K562 (cell line): ENCODE measurements at regions not wholly inside any gene's neighbourhood (a gene's known extent, or its start where the extent isn't known, plus 50 kb on each side); places are given as distances from the start of the nearest gene placed in this dataset.
A peak's percentile ranks its signal among the peaks of the same experiment; 100 is the strongest.

Experiments
- ATAC-seq: fragments of 200-7000 bp; cut with Tn5 transposase; 3 replicates; pipeline ENCODE4 v1.9.1; 2020; ENCODE audit warnings: moderate library complexity
- BruUV-seq: library from RNA; stranded (reverse); fragments of 400-500 nt; replicated peaks from 2 replicates; lab custom pipeline; 2021; lab: Mats Ljungman, UMichigan
- CTCF ChIA-PET: fragments of 300-600 bp; formaldehyde crosslinking; extraction: SDS; loops from one replicate; lab custom pipeline; 2021; ENCODE audit warnings: low intra/inter-chr PET ratio; lab: Yijun Ruan, JAX
- POLR2A ChIA-PET: fragments of 300-600, 350-650 bp; sonication (Branson Sonifier 250); formaldehyde crosslinking; extraction: SDS; loops from one replicate; lab custom pipeline; 2021; ENCODE audit warnings: antibody characterized with exemption, inconsistent platforms; lab: Yijun Ruan, JAX
- DNase-seq, 4 experiments: peaks; one replicate each; pipeline versions ENCODE4 v3.0.0 to v3.0.0-alpha.2; 2011 to 2018; ENCODE audit warnings: low spot score in 3 of 4, mixed read lengths in 3 of 4; ENCODE audit errors: extremely low read depth in 1 of 4
- FAIRE-seq: peaks from 2 replicates; lab custom pipeline; 2011; peaks lifted over from hg19 to GRCh38; lab: Jason Lieb, UNC
- H2AFZ ChIP-seq: 2 replicates; pipeline ENCODE4 v1.6.0; 2011; ENCODE audit warnings: low read depth, low read length, control low read depth, inconsistent platforms
- H3K27ac ChIP-seq: fragments of 200-600 bp; 3 replicates; pipeline ENCODE4 v1.8.0; 2011; ENCODE audit warnings: low read depth, mild to moderate bottlenecking, control low read depth, inconsistent platforms, low read length, moderate library complexity, mixed read lengths; ENCODE audit errors: extremely low read depth
- H3K27me3 ChIP-seq, 2 experiments: fragments of 300-600 bp in 1 of 2; 2 replicates in 1 of 2; 3 replicates in 1 of 2; pipeline versions ENCODE4 v1.6.0 to v1.8.0; 2011; ENCODE audit warnings: inconsistent platforms in 2 of 2, low read length in 2 of 2, mild to moderate bottlenecking in 1 of 2, mixed read lengths in 1 of 2, moderate library complexity in 1 of 2; ENCODE audit not compliant: control insufficient read depth in 2 of 2, insufficient read depth in 2 of 2
- H3K36me3 ChIP-seq: fragments of 300-600 bp; 3 replicates; pipeline ENCODE4 v1.8.0; 2011; ENCODE audit warnings: mild to moderate bottlenecking, low read length, inconsistent platforms; ENCODE audit not compliant: control insufficient read depth, insufficient read depth
- H3K4me1 ChIP-seq, 2 experiments: fragments of 200-600 bp in 1 of 2; replicated peaks in 1 of 2; 2 replicates in 1 of 2; 3 replicates in 1 of 2; pipeline versions ENCODE4 v1.5.1 to v1.8.0; 2011; ENCODE audit warnings: inconsistent platforms in 2 of 2, low read length in 2 of 2, mild to moderate bottlenecking in 1 of 2, mixed read lengths in 1 of 2, moderate library complexity in 1 of 2; ENCODE audit not compliant: control insufficient read depth in 2 of 2, insufficient read depth in 2 of 2
- H3K4me2 ChIP-seq: 2 replicates; pipeline ENCODE4 v1.6.1; 2011; ENCODE audit warnings: low read length, control low read depth, inconsistent platforms, mixed read lengths; ENCODE audit not compliant: insufficient read depth
- H3K4me3 ChIP-seq: fragments of 200-600 bp; sonication (generic), shearing (Covaris generic); 2 replicates; pipeline ENCODE4 v1.5.1; 2016; ENCODE audit warnings: control low read depth, inconsistent platforms
- H3K79me2 ChIP-seq: fragments of 200-600 bp; 3 replicates; pipeline ENCODE4 v1.8.0; 2011; ENCODE audit warnings: low read length, inconsistent platforms; ENCODE audit not compliant: control insufficient read depth, insufficient read depth
- H3K9ac ChIP-seq, 2 experiments: 2 replicates each; pipeline versions ENCODE4 v1.6.0 to v1.6.1; 2011; ENCODE audit warnings: low read depth in 2 of 2, low read length in 2 of 2, control low read depth in 1 of 2, inconsistent platforms in 1 of 2, mild to moderate bottlenecking in 1 of 2, mixed read lengths in 1 of 2; ENCODE audit not compliant: insufficient read depth in 1 of 2
- H3K9me1 ChIP-seq: one replicate; pipeline ENCODE4 v1.6.0; 2011; ENCODE audit warnings: inconsistent platforms, mild to moderate bottlenecking, low read length, moderate library complexity; ENCODE audit not compliant: control insufficient read depth, insufficient read depth
- H3K9me3 ChIP-seq: replicated peaks from 2 replicates; pipeline ENCODE4 v1.5.1; 2011; ENCODE audit warnings: low read depth, low read length, inconsistent platforms; ENCODE audit not compliant: control insufficient read depth, insufficient read depth
- H4K20me1 ChIP-seq: replicated peaks from 2 replicates; pipeline ENCODE4 v1.6.1; 2011; ENCODE audit warnings: low read length, inconsistent platforms, mixed read lengths; ENCODE audit not compliant: control insufficient read depth, insufficient read depth
- CTCF ChIP-seq, 3 experiments: IDR thresholded peaks in 2 of 3; conservative IDR thresholded peaks in 1 of 3; 2 replicates each; pipeline ENCODE4 v1.5.1; 2011 to 2012; ENCODE audit warnings: low read length in 3 of 3, mild to moderate bottlenecking in 3 of 3, control low read depth in 2 of 3, improper control_type of control experiment in 1 of 3, inconsistent platforms in 1 of 3, low read depth in 1 of 3, mixed read lengths in 1 of 3, moderate library complexity in 1 of 3; ENCODE audit not compliant: insufficient read depth in 2 of 3
- DEAF1 ChIP-seq: fragments of 450-650 bp; formaldehyde crosslinking; IDR thresholded peaks from 2 replicates; pipeline ENCODE4 v1.4.0; 2020; ENCODE audit warnings: mild to moderate bottlenecking, moderate library complexity
- ELK3 ChIP-seq: fragments of 450-650 bp; formaldehyde crosslinking; IDR thresholded peaks from 2 replicates; pipeline ENCODE4 v1.4.0; 2020; ENCODE audit warnings: mild to moderate bottlenecking
- HDGF ChIP-seq: fragments of 450-650 bp; IDR thresholded peaks from 2 replicates; pipeline ENCODE4 v1.6.1; 2016
- JUNB ChIP-seq: fragments of 450-650 bp; formaldehyde crosslinking; conservative IDR thresholded peaks from 2 replicates; pipeline ENCODE4 v1.4.0; 2020; ENCODE audit warnings: mild to moderate bottlenecking
- MYNN ChIP-seq, 2 experiments: sonication (generic); formaldehyde crosslinking in 1 of 2; IDR thresholded peaks; 2 replicates each; pipeline versions ENCODE4 v1.5.0 to v1.6.1; 2016 to 2020; ENCODE audit warnings: antibody characterized with exemption in 1 of 2, missing genetic modification reagents in 1 of 2
- NCOA2 ChIP-seq, 2 experiments: fragments of 450-650 bp; IDR thresholded peaks; 2 replicates each; pipeline ENCODE4 v1.6.1; 2018; ENCODE audit warnings: mild to moderate bottlenecking in 2 of 2, moderate library complexity in 1 of 2; ENCODE audit not compliant: partially characterized antibody in 2 of 2
- RNF219 ChIP-seq: fragments of 250-450 bp; sonication (Bioruptor Pico); IDR thresholded peaks from 2 replicates; pipeline ENCODE4 v1.5.0; 2022; ENCODE audit warnings: mild to moderate bottlenecking
- ZBTB2 ChIP-seq: fragments of 450-650 bp; IDR thresholded peaks from 2 replicates; pipeline ENCODE4 v1.6.1; 2016; ENCODE audit warnings: antibody characterized with exemption
- ZNF311 ChIP-seq: fragments of 250-450 bp; sonication (Bioruptor Pico); IDR thresholded peaks from 2 replicates; pipeline ENCODE4 v1.4.0; 2020; ENCODE audit warnings: mild to moderate bottlenecking, moderate library complexity
- ZNF780A ChIP-seq: fragments of 250-450 bp; sonication (Bioruptor Pico); IDR thresholded peaks from 2 replicates; pipeline ENCODE4 v1.5.0; 2021; ENCODE audit warnings: mild to moderate bottlenecking
- WGBS: fragments of 100-300 bp; shearing (Covaris generic); methylation state at CpG from one replicate; pipeline ENCODE4 v1.1.6; 2016; ENCODE audit warnings: low coverage, mixed read lengths; ENCODE audit not compliant: insufficient coverage; ENCODE audit errors: missing lambda C conversion rate; 5-methylcytosine and 5-hydroxymethylcytosine counted together
- in situ Hi-C: fragments of 300-500 bp; cut with MboI; formaldehyde crosslinking; loops from 4 replicates; pipeline ENCODE4 v1.15.0; 2018; ENCODE audit warnings: inconsistent platforms, mixed read lengths
- intact Hi-C: fragments of 100-400 bp; cut with micrococcal nuclease; formaldehyde crosslinking; loops from 2 replicates; pipeline ENCODE4 v1.14.2; 2022

GRCh38 chr1:14090531-14090930 is 390.5 kb downstream of the PRDM2 start (continued):
- TF ChIP-seq MYNN (IDR thresholded peaks at IDR 0.05) (no peak), MYNN (CRISPR knock-in tag; IDR thresholded peaks at IDR 0.05) (no peak)
- TF ChIP-seq, all 486 proteins: peak for 0

- H3K4me2 ChIP-seq, result no peak overlapping the region
- peak; percentile 83 for FAIRE-seq
- peak; percentile 89 for ATAC-seq
- peak; percentile 57 to 63 (median 60) for DNase-seq
- no peaks in the 10 kb centered on the region for H3K4me1 ChIP-seq
- intact Hi-C loops, result no loop called here
- H3K9ac ChIP-seq, result no peak overlapping the region
- no peaks in the 10 kb centered on the region for H3K9me1 ChIP-seq
- no TSS peak for BruUV-seq
- no peaks in the 10 kb centered on the region for H3K79me2 ChIP-seq
- ChIA-PET CTCF (interaction anchor here (1.0 kb wide), 1 partner anchor 952 kb away, joined by 3 read pairs; no protein-coding TSS in a partner anchor), POLR2A (interaction anchor here (0.6 kb wide), 1 partner anchor 1523 kb away, joined by 3 read pairs; the partner anchor contains the start of gene DDI2)
- in situ Hi-C loops, result no loop called here
- no peaks in the 10 kb centered on the region for H3K36me3 ChIP-seq
- no peaks in the 10 kb centered on the region for H4K20me1 ChIP-seq
- no peaks in the 10 kb centered on the region for H3K9me3 ChIP-seq
- WGBS, result 9% methylated on average over 4 of the region's 4 CpGs
- H3K27ac ChIP-seq, result no peak overlapping the region
- H3K4me3 ChIP-seq, result no peak overlapping the region
- H2AFZ ChIP-seq, result no peak overlapping the region
- H3K27me3 ChIP-seq, result no peaks in the 10 kb centered on the region
- no peak for TF ChIP-seq ELK3 (CRISPR knock-in tag)
- peak; percentile 54 for TF ChIP-seq DEAF1 (CRISPR knock-in tag)
- TF ChIP-seq RNF219 (CRISPR knock-in tag), result no peak
- TF ChIP-seq ZNF311, result no peak
- TF ChIP-seq CTCF (IDR thresholded peaks at IDR 0.05 in 2 of 3, conservative IDR thresholded peaks at IDR 0.05 in 1 of 3; ENCODE audit: insufficient read depth in 2 of 3, low read depth in 1 of 3, low read length in 3 of 3), result peak; percentile 60 to 75 (median 72)
- no peak for TF ChIP-seq NCOA2 (IDR thresholded peaks at IDR 0.05; ENCODE audit: partially characterized antibody in 2 of 2)
- no peak for TF ChIP-seq ZNF780A (CRISPR knock-in tag)
- TF ChIP-seq ZBTB2, result no peak
- TF ChIP-seq HDGF, result no peak
- TF ChIP-seq JUNB (CRISPR knock-in tag), result no peak
Observed at GRCh38 chr1:14094611-14095400, 394.8 kb downstream of the PRDM2 start.
